H9 (cell line): ENCODE measurements at regions not wholly inside any gene's neighbourhood (a gene's known extent, or its start where the extent isn't known, plus 50 kb on each side); places are given as distances from the start of the nearest gene placed in this dataset.

Source experiments
- DNase-seq: peaks from one replicate; pipeline ENCODE4 v3.0.0-alpha.2; 2017
- H2AFZ ChIP-seq: one replicate; pipeline ENCODE4 v1.6.1; 2013; ENCODE audit warnings: mild to moderate bottlenecking, low read length, control low read depth, moderate library complexity
- H2AK5ac ChIP-seq: 2 replicates; pipeline ENCODE4 v1.6.1; 2013; ENCODE audit warnings: low read length, control low read depth, mixed read lengths; ENCODE audit not compliant: insufficient read length
- H2BK120ac ChIP-seq: one replicate; pipeline ENCODE4 v1.6.1; 2013; ENCODE audit warnings: low read depth, mild to moderate bottlenecking, low read length, control low read depth, inconsistent platforms; ENCODE audit not compliant: poor library complexity, severe bottlenecking
- H2BK12ac ChIP-seq: 2 replicates; pipeline ENCODE4 v1.6.1; 2013; ENCODE audit warnings: low read length, control low read depth, mixed read lengths, low read depth; ENCODE audit not compliant: insufficient read length
- H2BK15ac ChIP-seq: 2 replicates; pipeline ENCODE4 v1.6.1; 2013; ENCODE audit warnings: low read depth, low read length, control low read depth
- H2BK20ac ChIP-seq: one replicate; pipeline ENCODE4 v1.6.1; 2013; ENCODE audit warnings: low read depth, mild to moderate bottlenecking, low read length, control low read depth, inconsistent platforms; ENCODE audit not compliant: poor library complexity, severe bottlenecking
- H2BK5ac ChIP-seq: 2 replicates; pipeline ENCODE4 v1.6.1; 2013; ENCODE audit warnings: low read length, control low read depth, mixed read lengths; ENCODE audit not compliant: insufficient read length
- H3K14ac ChIP-seq: 2 replicates; pipeline ENCODE4 v1.6.1; 2013; ENCODE audit warnings: low read length, control low read depth; ENCODE audit not compliant: insufficient read depth
- H3K18ac ChIP-seq: 2 replicates; pipeline ENCODE4 v1.6.1; 2013; ENCODE audit warnings: low read depth, mild to moderate bottlenecking, mixed read lengths, low read length, control low read depth; ENCODE audit not compliant: insufficient read length
- H3K23ac ChIP-seq: 2 replicates; pipeline ENCODE4 v1.6.1; 2013; ENCODE audit warnings: low read length, control low read depth, mixed read lengths, low read depth; ENCODE audit not compliant: insufficient read length
- H3K23me2 ChIP-seq: 2 replicates; pipeline ENCODE4 v1.6.1; 2013; ENCODE audit warnings: low read depth, mild to moderate bottlenecking, mixed read lengths, low read length, control low read depth; ENCODE audit not compliant: insufficient read length, poor library complexity, severe bottlenecking
- H3K27ac ChIP-seq: 2 replicates; pipeline ENCODE4 v1.5.1; 2013; ENCODE audit warnings: low read length, control low read depth, mixed read lengths, low read depth; ENCODE audit not compliant: insufficient read length
- H3K27me3 ChIP-seq: 2 replicates; pipeline ENCODE4 v1.6.1; 2013; ENCODE audit warnings: low read length, control low read depth, inconsistent platforms; ENCODE audit not compliant: insufficient read depth
- H3K4ac ChIP-seq: 2 replicates; pipeline ENCODE4 v1.6.1; 2013; ENCODE audit warnings: low read depth, mild to moderate bottlenecking, control low read depth, inconsistent platforms, low read length, moderate library complexity
- H3K4me1 ChIP-seq: 2 replicates; pipeline ENCODE4 v1.6.1; 2013; ENCODE audit warnings: low read length, control low read depth, inconsistent platforms; ENCODE audit not compliant: insufficient read depth
- H3K4me2 ChIP-seq: 2 replicates; pipeline ENCODE4 v1.6.1; 2013; ENCODE audit warnings: low read length, control low read depth, mixed read lengths; ENCODE audit not compliant: insufficient read length, insufficient read depth
- H3K56ac ChIP-seq: 2 replicates; pipeline ENCODE4 v1.6.1; 2013; ENCODE audit warnings: low read depth, mild to moderate bottlenecking, mixed read lengths, low read length, control low read depth; ENCODE audit not compliant: insufficient read length
- H3K79me1 ChIP-seq: 2 replicates; pipeline ENCODE4 v1.6.1; 2013; ENCODE audit warnings: low read depth, mild to moderate bottlenecking, moderate library complexity, low read length, control low read depth, inconsistent platforms; ENCODE audit not compliant: insufficient read depth, poor library complexity, severe bottlenecking
- H3K79me2 ChIP-seq: 2 replicates; pipeline ENCODE4 v1.6.1; 2013; ENCODE audit warnings: low read length, control low read depth, inconsistent platforms; ENCODE audit not compliant: insufficient read depth
- H3K9ac ChIP-seq: 2 replicates; pipeline ENCODE4 v1.6.1; 2013; ENCODE audit warnings: low read length, control low read depth, mixed read lengths; ENCODE audit not compliant: insufficient read length; ENCODE audit errors: extremely low read depth
- H3K9me3 ChIP-seq: one replicate; pipeline ENCODE4 v1.6.1; 2013; ENCODE audit warnings: low read depth, low read length, inconsistent platforms; ENCODE audit not compliant: control insufficient read depth
- H3T11ph ChIP-seq: one replicate; pipeline ENCODE4 v1.6.1; 2013; ENCODE audit warnings: mild to moderate bottlenecking, low read length, control low read depth, inconsistent platforms
- H4K20me1 ChIP-seq: one replicate; pipeline ENCODE4 v1.6.1; 2013; ENCODE audit not compliant: control insufficient read depth, insufficient read length, insufficient read depth
- H4K5ac ChIP-seq: 2 replicates; pipeline ENCODE4 v1.6.1; 2013; ENCODE audit warnings: low read depth, mild to moderate bottlenecking, mixed read lengths, low read length, control low read depth; ENCODE audit not compliant: insufficient read length
- H4K8ac ChIP-seq: replicated peaks from 2 replicates; pipeline ENCODE4 v1.6.1; 2013; ENCODE audit warnings: low read length, control low read depth, mixed read lengths, low read depth; ENCODE audit not compliant: insufficient read length
- H4K91ac ChIP-seq: 2 replicates; pipeline ENCODE4 v1.6.1; 2013; ENCODE audit warnings: low read depth, mild to moderate bottlenecking, moderate library complexity, mixed read lengths, low read length, control low read depth; ENCODE audit not compliant: insufficient read length
- H3K27ac Mint-ChIP-seq, 3 experiments: 2 replicates in 2 of 3; 3 replicates in 1 of 3; pipeline ENCODE4 v1.8.0; 2020 to 2021; ENCODE audit warnings: mixed read lengths in 3 of 3, mild to moderate bottlenecking in 1 of 3, moderate library complexity in 1 of 3
- H3K27me3 Mint-ChIP-seq: 2 replicates; pipeline ENCODE4 v1.8.0; 2021; ENCODE audit warnings: low read depth, mild to moderate bottlenecking, moderate library complexity, mixed read lengths
- H3K36me3 Mint-ChIP-seq, 3 experiments: 2 replicates in 2 of 3; 3 replicates in 1 of 3; pipeline ENCODE4 v1.8.0; 2020 to 2021; ENCODE audit warnings: low read depth in 3 of 3, mixed read lengths in 3 of 3; ENCODE audit not compliant: insufficient read depth in 1 of 3
- H3K4me1 Mint-ChIP-seq, 2 experiments: 2 replicates each; pipeline ENCODE4 v1.8.0; 2020; ENCODE audit warnings: mixed read lengths in 2 of 2
- H3K4me3 Mint-ChIP-seq, 2 experiments: 2 replicates in 1 of 2; 3 replicates in 1 of 2; pipeline ENCODE4 v1.8.0; 2020 to 2021; ENCODE audit warnings: mild to moderate bottlenecking in 2 of 2, mixed read lengths in 2 of 2, moderate library complexity in 1 of 2
- H3K9me3 Mint-ChIP-seq, 2 experiments: 2 replicates in 1 of 2; 3 replicates in 1 of 2; pipeline ENCODE4 v1.8.0; 2020; ENCODE audit warnings: mild to moderate bottlenecking in 2 of 2, mixed read lengths in 2 of 2, moderate library complexity in 1 of 2
- WGBS: extraction: QIAGEN DNeasy Blood & Tissue Kit; methylation state at CpG from one replicate; pipeline ENCODE4 v1.1.7; 2013; ENCODE audit warnings: missing lambda C conversion rate, low lambda C conversion rate, mixed read lengths; ENCODE audit not compliant: insufficient read length; ENCODE audit errors: extremely low coverage; 5-methylcytosine and 5-hydroxymethylcytosine counted together
- TF ChIP-seq, protein P1 (sequence below): fragments of 200-600 bp; sonication (generic); conservative IDR thresholded peaks from 3 replicates; pipeline ENCODE4 v1.8.0; 2021; ENCODE audit warnings: antibody characterized with exemption, mild to moderate bottlenecking

GRCh38 chr18:77763530-77764145 is 514.0 kb downstream of the GALR1 start:
- no peaks in the 10 kb centered on the region for H3K27me3 ChIP-seq
- TF ChIP-seq, protein P1, sequence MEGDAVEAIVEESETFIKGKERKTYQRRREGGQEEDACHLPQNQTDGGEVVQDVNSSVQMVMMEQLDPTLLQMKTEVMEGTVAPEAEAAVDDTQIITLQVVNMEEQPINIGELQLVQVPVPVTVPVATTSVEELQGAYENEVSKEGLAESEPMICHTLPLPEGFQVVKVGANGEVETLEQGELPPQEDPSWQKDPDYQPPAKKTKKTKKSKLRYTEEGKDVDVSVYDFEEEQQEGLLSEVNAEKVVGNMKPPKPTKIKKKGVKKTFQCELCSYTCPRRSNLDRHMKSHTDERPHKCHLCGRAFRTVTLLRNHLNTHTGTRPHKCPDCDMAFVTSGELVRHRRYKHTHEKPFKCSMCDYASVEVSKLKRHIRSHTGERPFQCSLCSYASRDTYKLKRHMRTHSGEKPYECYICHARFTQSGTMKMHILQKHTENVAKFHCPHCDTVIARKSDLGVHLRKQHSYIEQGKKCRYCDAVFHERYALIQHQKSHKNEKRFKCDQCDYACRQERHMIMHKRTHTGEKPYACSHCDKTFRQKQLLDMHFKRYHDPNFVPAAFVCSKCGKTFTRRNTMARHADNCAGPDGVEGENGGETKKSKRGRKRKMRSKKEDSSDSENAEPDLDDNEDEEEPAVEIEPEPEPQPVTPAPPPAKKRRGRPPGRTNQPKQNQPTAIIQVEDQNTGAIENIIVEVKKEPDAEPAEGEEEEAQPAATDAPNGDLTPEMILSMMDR: no peak
- peaks cover 9% of the 10 kb centered on the region; the same call in 1 of the 2 replicates for H3K4me1 ChIP-seq
- H3K9me3 ChIP-seq: no peaks in the 10 kb centered on the region
- no peak overlapping the region for H2BK12ac ChIP-seq
- H2BK120ac ChIP-seq: no peak overlapping the region
- H2AK5ac ChIP-seq: no peak overlapping the region
- no peak overlapping the region for H2AFZ ChIP-seq
- H3T11ph ChIP-seq: no peak overlapping the region
- H3K79me2 ChIP-seq: no peaks in the 10 kb centered on the region
- no peak overlapping the region for H4K5ac ChIP-seq
- H3K9me3 Mint-ChIP-seq: peaks cover 11 to 14% of the 10 kb centered on the region in 2 experiments
- peaks cover 28 to 29% of the 10 kb centered on the region in 2 experiments for H3K4me1 Mint-ChIP-seq
- peak overlapping the region; percentile 61 for H2BK20ac ChIP-seq
- H4K20me1 ChIP-seq: no peaks in the 10 kb centered on the region
- H3K27ac Mint-ChIP-seq: no peak overlapping the region; a peak in 1 of 7 replicates
- H3K14ac ChIP-seq: no peak overlapping the region
- H3K4me2 ChIP-seq: no peak overlapping the region
- H3K4me3 Mint-ChIP-seq: no peak overlapping the region
- no CpG with 5 or more reads among the region's 9 CpGs for WGBS
- no peaks in the 10 kb centered on the region for H3K79me1 ChIP-seq
- no peak overlapping the region for H2BK5ac ChIP-seq
- no peak overlapping the region for H3K27ac ChIP-seq
- H3K56ac ChIP-seq: no peak overlapping the region
- no peak overlapping the region for H4K8ac ChIP-seq
- no peak overlapping the region for H3K9ac ChIP-seq
- H3K23ac ChIP-seq: no peak overlapping the region
- H3K4ac ChIP-seq: no peak overlapping the region
- H4K91ac ChIP-seq: no peak overlapping the region
- no peak overlapping the region for H2BK15ac ChIP-seq
- peaks cover 8 to 13% (median 12%) of the 10 kb centered on the region in 3 experiments for H3K36me3 Mint-ChIP-seq
- H3K18ac ChIP-seq: no peak overlapping the region
- no peaks in the 10 kb centered on the region for H3K23me2 ChIP-seq
- DNase-seq: no peak
- H3K27me3 Mint-ChIP-seq: no peaks in the 10 kb centered on the region; the same call in none of the 2 replicates
